ENCODE measurements at regions not wholly inside any gene's neighbourhood (a gene's known extent, or its start where the extent isn't known, plus 50 kb on each side); places are given as distances from the start of the nearest gene placed in this dataset.

- DNase-seq, result no peak
- Histone ChIP-seq H3K27me3 (ENCODE audit: control insufficient read depth in 2 of 2, insufficient read depth in 2 of 2, low read length in 2 of 2) (no peaks in the 10 kb centered on the region), H3K27ac (ENCODE audit: low read depth in 1 of 2, low read length in 2 of 2) (no peak overlapping the region), H3K9ac (ENCODE audit: insufficient read depth, low read length, poor library complexity, severe bottlenecking) (no peak overlapping the region), H2AFZ (ENCODE audit: insufficient read depth, low read depth, low read length, poor library complexity, severe bottlenecking) (no peak overlapping the region), H3K36me3 (replicated peaks in 1 of 2; ENCODE audit: control insufficient read depth in 1 of 2, insufficient read depth in 2 of 2, low read length in 2 of 2) (no peaks in the 10 kb centered on the region), H3K9me3 (replicated peaks in 1 of 2; ENCODE audit: control insufficient read depth in 1 of 2, insufficient read depth in 1 of 2, low read length in 2 of 2) (no peaks in the 10 kb centered on the region), H3K4me2 (replicated peaks; ENCODE audit: extremely low read depth, low read length, poor library complexity, severe bottlenecking) (no peak overlapping the region), H3K4me3 (replicated peaks in 1 of 3; ENCODE audit: low read depth in 2 of 3, low read length in 3 of 3) (no peak overlapping the region), H4K20me1 (ENCODE audit: insufficient read depth, low read length) (no peaks in the 10 kb centered on the region), H3K4me1 (ENCODE audit: control insufficient read depth in 1 of 2, insufficient read depth in 2 of 2, low read length in 2 of 2) (no peaks in the 10 kb centered on the region), H3K79me2 (ENCODE audit: insufficient read depth, low read length) (no peaks in the 10 kb centered on the region)
- Mint-ChIP-seq H3K9me3 (no peaks in the 10 kb centered on the region), H3K27me3 (ENCODE audit: low read depth in 3 of 3) (peaks cover 0 to 1% (median 0%) of the 10 kb centered on the region in 3 donors), H3K27ac (no peak overlapping the region), H3K4me1 (no peaks in the 10 kb centered on the region), H3K4me3 (no peak overlapping the region), H3K36me3 (no peaks in the 10 kb centered on the region)
- TF ChIP-seq, protein P1, sequence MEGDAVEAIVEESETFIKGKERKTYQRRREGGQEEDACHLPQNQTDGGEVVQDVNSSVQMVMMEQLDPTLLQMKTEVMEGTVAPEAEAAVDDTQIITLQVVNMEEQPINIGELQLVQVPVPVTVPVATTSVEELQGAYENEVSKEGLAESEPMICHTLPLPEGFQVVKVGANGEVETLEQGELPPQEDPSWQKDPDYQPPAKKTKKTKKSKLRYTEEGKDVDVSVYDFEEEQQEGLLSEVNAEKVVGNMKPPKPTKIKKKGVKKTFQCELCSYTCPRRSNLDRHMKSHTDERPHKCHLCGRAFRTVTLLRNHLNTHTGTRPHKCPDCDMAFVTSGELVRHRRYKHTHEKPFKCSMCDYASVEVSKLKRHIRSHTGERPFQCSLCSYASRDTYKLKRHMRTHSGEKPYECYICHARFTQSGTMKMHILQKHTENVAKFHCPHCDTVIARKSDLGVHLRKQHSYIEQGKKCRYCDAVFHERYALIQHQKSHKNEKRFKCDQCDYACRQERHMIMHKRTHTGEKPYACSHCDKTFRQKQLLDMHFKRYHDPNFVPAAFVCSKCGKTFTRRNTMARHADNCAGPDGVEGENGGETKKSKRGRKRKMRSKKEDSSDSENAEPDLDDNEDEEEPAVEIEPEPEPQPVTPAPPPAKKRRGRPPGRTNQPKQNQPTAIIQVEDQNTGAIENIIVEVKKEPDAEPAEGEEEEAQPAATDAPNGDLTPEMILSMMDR (IDR thresholded peaks at IDR 0.05), result no peak
- intact Hi-C loops (cut with micrococcal nuclease), result no loop called here
- WGBS (ENCODE audit: insufficient coverage), result no CpG with 5 or more reads among the region's 1 CpG
These were observed 406.5 kb downstream of the FOXO1 start for GRCh38 chr13:40259899-40260298.

GRCh38 chr13:40261336-40261735, 405.1 kb downstream of the FOXO1 start:
- Histone ChIP-seq H3K9ac (ENCODE audit: insufficient read depth, low read length, poor library complexity, severe bottlenecking) (no peak overlapping the region), H3K4me2 (replicated peaks; ENCODE audit: extremely low read depth, low read length, poor library complexity, severe bottlenecking) (no peak overlapping the region), H3K4me3 (replicated peaks in 1 of 3; ENCODE audit: low read depth in 2 of 3, low read length in 3 of 3) (no peak overlapping the region), H3K4me1 (ENCODE audit: control insufficient read depth in 1 of 2, insufficient read depth in 2 of 2, low read length in 2 of 2) (no peaks in the 10 kb centered on the region), H3K79me2 (ENCODE audit: insufficient read depth, low read length) (no peaks in the 10 kb centered on the region), H3K27me3 (ENCODE audit: control insufficient read depth in 2 of 2, insufficient read depth in 2 of 2, low read length in 2 of 2) (no peaks in the 10 kb centered on the region), H3K36me3 (replicated peaks in 1 of 2; ENCODE audit: control insufficient read depth in 1 of 2, insufficient read depth in 2 of 2, low read length in 2 of 2) (no peaks in the 10 kb centered on the region), H4K20me1 (ENCODE audit: insufficient read depth, low read length) (no peaks in the 10 kb centered on the region), H3K9me3 (replicated peaks in 1 of 2; ENCODE audit: control insufficient read depth in 1 of 2, insufficient read depth in 1 of 2, low read length in 2 of 2) (no peaks in the 10 kb centered on the region), H3K27ac (ENCODE audit: low read depth in 1 of 2, low read length in 2 of 2) (no peak overlapping the region), H2AFZ (ENCODE audit: insufficient read depth, low read depth, low read length, poor library complexity, severe bottlenecking) (no peak overlapping the region)
- no peaks in the 10 kb centered on the region for H3K4me1 Mint-ChIP-seq
- intact Hi-C loops (cut with micrococcal nuclease), result no loop called here
- peaks cover 0 to 1% (median 0%) of the 10 kb centered on the region in 3 donors for H3K27me3 Mint-ChIP-seq (ENCODE audit: low read depth in 3 of 3)
- H3K9me3 Mint-ChIP-seq, result no peaks in the 10 kb centered on the region
- TF ChIP-seq, protein P1 (IDR thresholded peaks at IDR 0.05), result no peak
- DNase-seq, result no peak
- whole genome bisulfite sequencing (ENCODE audit: insufficient coverage), result 100% methylated on average over 1 of the region's 4 CpGs
- H3K4me3 Mint-ChIP-seq, result no peak overlapping the region
- H3K36me3 Mint-ChIP-seq, result no peaks in the 10 kb centered on the region
- no peak overlapping the region for H3K27ac Mint-ChIP-seq
